SU-DHL-6 (cell line): ENCODE measurements at regions not wholly inside any gene's neighbourhood (a gene's known extent, or its start where the extent isn't known, plus 50 kb on each side); places are given as distances from the start of the nearest gene placed in this dataset.

Experiments used
- CTCF ChIP-seq: fragments of 200-600 bp; sonication (generic); IDR thresholded peaks from one replicate; pipeline ENCODE4 v1.5.1; 2017; ENCODE audit warnings: antibody characterized with exemption, mild to moderate bottlenecking, low read length, moderate library complexity; ENCODE audit not compliant: insufficient read depth, poor library complexity, severe bottlenecking
- EZH2phosphoT487 ChIP-seq: fragments of 200-600 bp; sonication (generic), shearing (Covaris generic); conservative IDR thresholded peaks from 2 replicates; pipeline ENCODE4 v1.6.1; 2018; ENCODE audit warnings: mild to moderate bottlenecking, antibody characterized with exemption, low read length, moderate library complexity, mixed read lengths

- TF ChIP-seq CTCF (no peak), EZH2phosphoT487 (no peak)
These were observed 81.8 kb upstream of the SGIP1 start for GRCh38 chr1:66452162-66452561.
